H1 (cell line): ENCODE measurements at regions not wholly inside any gene's neighbourhood (a gene's known extent, or its start where the extent isn't known, plus 50 kb on each side); places are given as distances from the start of the nearest gene placed in this dataset.

ENCODE experiments used
- HDAC2 ChIP-seq, 2 experiments: fragments of 300-600 bp in 1 of 2; sonication (generic) in 1 of 2; IDR thresholded peaks; 2 replicates each; pipeline ENCODE4 v1.6.1; 2011 to 2012; ENCODE audit warnings: low read depth in 2 of 2, low read length in 2 of 2, mild to moderate bottlenecking in 2 of 2, moderate library complexity in 2 of 2, borderline replicate concordance in 1 of 2, inconsistent platforms in 1 of 2

GRCh38 chr3:180290300-180290699 is 253.6 kb upstream of the PEX5L start (continued):
- no peak for TF ChIP-seq HDAC2 (IDR thresholded peaks at IDR 0.05; ENCODE audit: borderline replicate concordance in 1 of 2, low read depth in 2 of 2, low read length in 2 of 2)
